Central memory CD8-positive, alpha-beta T cell (primary cell): ENCODE measurements at regions not wholly inside any gene's neighbourhood (a gene's known extent, or its start where the extent isn't known, plus 50 kb on each side); places are given as distances from the start of the nearest gene placed in this dataset.

Source experiments
- ATAC-seq: fragments of 150-1000 bp; cut with Tn5 transposase; replicated peaks from 2 replicates; pipeline ENCODE4 v1.10.0; 2022; ENCODE audit warnings: mild to moderate bottlenecking, moderate FRiP score, moderate number of reproducible peaks; ENCODE audit not compliant: poor library complexity, severe bottlenecking; ENCODE audit errors: extremely low read depth
- DNase-seq, 2 donors: peaks; one replicate each; pipeline ENCODE4 v3.0.0; 2021; ENCODE audit warnings: low spot score in 2 of 2
- H3K27ac Mint-ChIP-seq: one replicate; pipeline ENCODE4 v1.8.0; 2022; ENCODE audit warnings: low read depth, mild to moderate bottlenecking, moderate library complexity, mixed read lengths
- H3K27me3 Mint-ChIP-seq: one replicate; pipeline ENCODE4 v1.8.0; 2022; ENCODE audit warnings: mixed read lengths
- H3K36me3 Mint-ChIP-seq: one replicate; pipeline ENCODE4 v1.8.0; 2022; ENCODE audit warnings: mild to moderate bottlenecking, moderate library complexity, mixed read lengths; ENCODE audit not compliant: insufficient read depth
- H3K4me1 Mint-ChIP-seq: one replicate; pipeline ENCODE4 v1.8.0; 2022; ENCODE audit warnings: mixed read lengths
- H3K4me3 Mint-ChIP-seq: one replicate; pipeline ENCODE4 v1.8.0; 2022; ENCODE audit warnings: mild to moderate bottlenecking, moderate library complexity, mixed read lengths
- H3K9me3 Mint-ChIP-seq: one replicate; pipeline ENCODE4 v1.8.0; 2022; ENCODE audit warnings: mixed read lengths

GRCh38 chr7:21113609-21114415 is 314.1 kb upstream of the SP4 start:
- H3K36me3 Mint-ChIP-seq = no peaks in the 10 kb centered on the region
- H3K4me1 Mint-ChIP-seq = no peaks in the 10 kb centered on the region
- H3K27ac Mint-ChIP-seq = no peak overlapping the region
- H3K4me3 Mint-ChIP-seq = no peak overlapping the region
- ATAC-seq (no peak), DNase-seq (no peak)
- peaks cover 49% of the 10 kb centered on the region for H3K27me3 Mint-ChIP-seq
- no peaks in the 10 kb centered on the region for H3K9me3 Mint-ChIP-seq

- H3K4me3 Mint-ChIP-seq = no peak overlapping the region
- H3K36me3 Mint-ChIP-seq = no peaks in the 10 kb centered on the region
- ATAC-seq = no peak
- no peak overlapping the region for H3K27ac Mint-ChIP-seq
- no peak for DNase-seq
- peaks cover 16% of the 10 kb centered on the region for H3K27me3 Mint-ChIP-seq
- H3K4me1 Mint-ChIP-seq = no peaks in the 10 kb centered on the region
- no peaks in the 10 kb centered on the region for H3K9me3 Mint-ChIP-seq
These were observed 304.3 kb upstream of the SP4 start for GRCh38 chr7:21123586-21123985.

GRCh38 chr7:21125297-21125696 is 302.6 kb upstream of the SP4 start:
- DNase-seq (no peak), ATAC-seq (no peak)
- Mint-ChIP-seq H3K36me3 (no peaks in the 10 kb centered on the region), H3K9me3 (no peaks in the 10 kb centered on the region), H3K4me1 (no peaks in the 10 kb centered on the region), H3K27me3 (peaks cover 11% of the 10 kb centered on the region), H3K27ac (no peak overlapping the region), H3K4me3 (no peak overlapping the region)

GRCh38 chr7:21128062-21128817 is 299.6 kb upstream of the SP4 start:
- no peaks in the 10 kb centered on the region for H3K36me3 Mint-ChIP-seq
- DNase-seq (no peak), ATAC-seq (no peak)
- H3K4me3 Mint-ChIP-seq = no peak overlapping the region
- H3K27ac Mint-ChIP-seq = no peak overlapping the region
- peaks cover 35% of the 10 kb centered on the region for H3K27me3 Mint-ChIP-seq
- no peaks in the 10 kb centered on the region for H3K9me3 Mint-ChIP-seq
- H3K4me1 Mint-ChIP-seq = no peaks in the 10 kb centered on the region

- H3K9me3 Mint-ChIP-seq = no peaks in the 10 kb centered on the region
- H3K27me3 Mint-ChIP-seq = peaks cover 35% of the 10 kb centered on the region
- H3K4me3 Mint-ChIP-seq = no peak overlapping the region
- DNase-seq = no peak
- no peaks in the 10 kb centered on the region for H3K36me3 Mint-ChIP-seq
- no peak overlapping the region for H3K27ac Mint-ChIP-seq
- H3K4me1 Mint-ChIP-seq = no peaks in the 10 kb centered on the region
- ATAC-seq = no peak
These were observed 296.0 kb upstream of the SP4 start for GRCh38 chr7:21131897-21132296.

GRCh38 chr7:21134631-21135030 is 293.3 kb upstream of the SP4 start:
- Mint-ChIP-seq H3K4me3 (no peak overlapping the region), H3K9me3 (no peaks in the 10 kb centered on the region), H3K36me3 (no peaks in the 10 kb centered on the region), H3K4me1 (no peaks in the 10 kb centered on the region), H3K27me3 (peaks cover 35% of the 10 kb centered on the region), H3K27ac (no peak overlapping the region)
- ATAC-seq = no peak
- DNase-seq = no peak

- Mint-ChIP-seq H3K4me1 (no peaks in the 10 kb centered on the region), H3K27ac (no peak overlapping the region), H3K36me3 (no peaks in the 10 kb centered on the region), H3K27me3 (peaks cover 40% of the 10 kb centered on the region), H3K9me3 (no peaks in the 10 kb centered on the region), H3K4me3 (no peak overlapping the region)
- no peak for ATAC-seq
- DNase-seq = no peak
These were observed 292.4 kb upstream of the SP4 start for GRCh38 chr7:21135437-21135836.

GRCh38 chr7:21137640-21138039 is 290.2 kb upstream of the SP4 start:
- H3K27me3 Mint-ChIP-seq = peaks cover 22% of the 10 kb centered on the region
- H3K27ac Mint-ChIP-seq = no peak overlapping the region
- H3K4me3 Mint-ChIP-seq = no peak overlapping the region
- no peaks in the 10 kb centered on the region for H3K36me3 Mint-ChIP-seq
- no peaks in the 10 kb centered on the region for H3K9me3 Mint-ChIP-seq
- no peak for ATAC-seq
- DNase-seq = no peak
- H3K4me1 Mint-ChIP-seq = no peaks in the 10 kb centered on the region

- DNase-seq (no peak), ATAC-seq (no peak)
- Mint-ChIP-seq H3K27me3 (peaks cover 17% of the 10 kb centered on the region), H3K9me3 (no peaks in the 10 kb centered on the region), H3K27ac (no peak overlapping the region), H3K36me3 (no peaks in the 10 kb centered on the region), H3K4me1 (no peaks in the 10 kb centered on the region), H3K4me3 (no peak overlapping the region)
These were observed 287.3 kb upstream of the SP4 start for GRCh38 chr7:21140622-21141021.

- no peak for ATAC-seq
- DNase-seq = no peak
- H3K9me3 Mint-ChIP-seq = no peaks in the 10 kb centered on the region
- H3K4me3 Mint-ChIP-seq = no peak overlapping the region
- peaks cover 24% of the 10 kb centered on the region for H3K27me3 Mint-ChIP-seq
- H3K4me1 Mint-ChIP-seq = no peaks in the 10 kb centered on the region
- H3K27ac Mint-ChIP-seq = no peak overlapping the region
- H3K36me3 Mint-ChIP-seq = no peaks in the 10 kb centered on the region
These were observed 286.4 kb upstream of the SP4 start for GRCh38 chr7:21141476-21141875.

- DNase-seq (no peak), ATAC-seq (no peak)
- no peaks in the 10 kb centered on the region for H3K36me3 Mint-ChIP-seq
- no peak overlapping the region for H3K4me3 Mint-ChIP-seq
- no peaks in the 10 kb centered on the region for H3K9me3 Mint-ChIP-seq
- peaks cover 25% of the 10 kb centered on the region for H3K27me3 Mint-ChIP-seq
- no peaks in the 10 kb centered on the region for H3K4me1 Mint-ChIP-seq
- no peak overlapping the region for H3K27ac Mint-ChIP-seq
These were observed 285.8 kb upstream of the SP4 start for GRCh38 chr7:21142081-21142480.

GRCh38 chr7:21146642-21147423 is 281.1 kb upstream of the SP4 start:
- no peak overlapping the region for H3K27ac Mint-ChIP-seq

More at GRCh38 chr7:21146642-21147423, 281.1 kb upstream of the SP4 start:
- Mint-ChIP-seq H3K9me3 (no peaks in the 10 kb centered on the region), H3K4me1 (no peaks in the 10 kb centered on the region), H3K4me3 (no peak overlapping the region), H3K27me3 (peaks cover 47% of the 10 kb centered on the region), H3K36me3 (no peaks in the 10 kb centered on the region)
- ATAC-seq = no peak
- DNase-seq = no peak
